Ovary (tissue), 7 donors: ENCODE measurements at regions not wholly inside any gene's neighbourhood (a gene's known extent, or its start where the extent isn't known, plus 50 kb on each side); places are given as distances from the start of the nearest gene placed in this dataset.

ENCODE experiments used
- DNase-seq, 5 donors: peaks; one replicate each; pipeline ENCODE4 v3.0.0-alpha.2; 2019 to 2020
- H3K27ac ChIP-seq, 2 donors: fragments of 200-600 bp; one replicate each; pipeline versions ENCODE4 v1.5.1 to v1.8.0; 2019 to 2022
- H3K27me3 ChIP-seq: fragments of 200-600 bp; one replicate; pipeline ENCODE4 v1.8.0; 2022
- H3K36me3 ChIP-seq: fragments of 200-600 bp; sonication (generic); one replicate; pipeline ENCODE4 v1.5.1; 2019
- H3K4me1 ChIP-seq: one replicate; pipeline ENCODE4 v1.8.1; 2013; ENCODE audit warnings: mild to moderate bottlenecking, moderate library complexity; ENCODE audit not compliant: insufficient read depth
- H3K4me3 ChIP-seq: fragments of 200-600 bp; sonication (generic); one replicate; pipeline ENCODE4 v1.5.1; 2017
- H3K9me3 ChIP-seq, 2 donors: fragments of 200-600 bp in 1 of 2; sonication (generic) in 1 of 2; one replicate each; pipeline versions ENCODE4 v1.5.1 to v1.8.1; 2013 to 2019; ENCODE audit warnings: mild to moderate bottlenecking in 1 of 2, moderate library complexity in 1 of 2
- CTCF ChIP-seq, 3 donors: fragments of 450-650 bp in 2 of 3; fragments of 200-600 bp in 1 of 3; IDR thresholded peaks; one replicate each; pipeline versions ENCODE4 v1.5.1 to v1.8.0; 2016 to 2022; ENCODE audit warnings: antibody characterized with exemption in 3 of 3, mild to moderate bottlenecking in 1 of 3
- EP300 ChIP-seq: sonication (generic); formaldehyde crosslinking; IDR thresholded peaks from one replicate; pipeline ENCODE4 v1.6.1; 2017; ENCODE audit warnings: antibody characterized with exemption
- POLR2A ChIP-seq: fragments of 450-650 bp; IDR thresholded peaks from one replicate; pipeline ENCODE4 v1.6.1; 2017; ENCODE audit warnings: antibody characterized with exemption, mild to moderate bottlenecking, moderate library complexity
- WGBS, 3 donors: extraction: QIAGEN DNeasy Blood & Tissue Kit in 1 of 3; methylation state at CpG; one replicate each; pipeline versions ENCODE4 v1.1.5 to v1.1.7; 2013 to 2017; 5-methylcytosine and 5-hydroxymethylcytosine counted together
- intact Hi-C, 4 donors: fragments of 100-400 bp; cut with DNase I; formaldehyde crosslinking; loops; one replicate each; pipeline versions ENCODE4 v1.11.0 to v1.15.1; 2022 to 2023
- donor health status: DM: no; HTN: no; CAD: no; lungs with moderate emphysema.
- donor health status: DM: no; HTN: no; CAD: no.
- donor health status: Bipolar disorder and iron deficiency.
- donor health status: DM: no; HTN: no; CAD: no.
- donor health status: DM: yes; HTN: yes; CAD: no.

DNA sequence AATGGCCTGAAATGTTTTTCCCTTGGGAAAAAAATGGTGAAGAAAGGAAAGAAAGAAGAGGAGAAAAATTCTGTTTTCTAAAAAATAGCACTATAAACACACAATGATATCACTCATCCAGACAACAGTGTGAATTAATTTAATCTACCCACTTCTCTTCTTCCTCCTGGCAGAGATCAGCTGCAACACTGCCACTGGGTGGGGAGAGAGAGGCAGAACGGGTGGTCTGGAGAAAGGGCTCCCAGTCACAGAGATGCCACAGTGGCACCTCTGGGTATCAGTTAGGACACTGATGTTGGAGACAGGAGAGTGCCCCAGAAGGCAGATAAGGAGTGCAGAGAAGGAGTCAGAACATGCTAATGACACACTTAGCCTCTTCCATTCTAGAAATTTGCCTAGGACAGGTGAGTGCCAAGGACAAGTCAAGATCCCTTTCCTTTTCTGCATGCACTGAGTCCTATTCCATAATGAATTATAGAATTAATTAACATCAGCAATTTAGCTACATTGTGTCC is 168.6 kb downstream of the SUCLA2 start:
- WGBS, 3 donors = 17 to 39% (median 21%) methylated on average over 1 of the region's 1 CpG
- Histone ChIP-seq H3K27me3 (no peaks in the 10 kb centered on the region), H3K27ac (no peak overlapping the region), H3K9me3 (no peaks in the 10 kb centered on the region), H3K36me3 (no peaks in the 10 kb centered on the region), H3K4me1 (no peaks in the 10 kb centered on the region), H3K4me3 (no peak overlapping the region)
- no peak for TF ChIP-seq EP300
- no peak for TF ChIP-seq CTCF (IDR thresholded peaks at IDR 0.05)
- TF ChIP-seq POLR2A = no peak
- DNase-seq = no peak
- intact Hi-C loops = no loop called here

GRCh38 chr13:47831265-47831664 is 169.8 kb downstream of the SUCLA2 start:
- H3K4me3 ChIP-seq = no peak overlapping the region
- DNase-seq = no peak
- no peaks in the 10 kb centered on the region for H3K4me1 ChIP-seq
- no peak overlapping the region for H3K27ac ChIP-seq
- H3K27me3 ChIP-seq = no peaks in the 10 kb centered on the region
- H3K9me3 ChIP-seq = no peaks in the 10 kb centered on the region
- intact Hi-C loops = no loop called here
- no peaks in the 10 kb centered on the region for H3K36me3 ChIP-seq
- WGBS, 3 donors = 35 to 71% (median 59%) methylated on average over 1 of the region's 1 CpG
- TF ChIP-seq CTCF (IDR thresholded peaks at IDR 0.05) = no peak
- no peak for TF ChIP-seq POLR2A
- TF ChIP-seq EP300 = no peak

GRCh38 chr13:47829690-47830089 is 171.4 kb downstream of the SUCLA2 start:
- WGBS, 3 donors = 79 to 95% (median 90%) methylated on average over 1 of the region's 1 CpG
- TF ChIP-seq POLR2A (no peak), CTCF (IDR thresholded peaks at IDR 0.05) (no peak), EP300 (no peak)
- no peak overlapping the region for H3K4me3 ChIP-seq
- no peak overlapping the region for H3K27ac ChIP-seq
- no peaks in the 10 kb centered on the region for H3K9me3 ChIP-seq
- intact Hi-C loops = no loop called here
- H3K4me1 ChIP-seq = no peaks in the 10 kb centered on the region
- H3K36me3 ChIP-seq = no peaks in the 10 kb centered on the region
- no peak for DNase-seq
- no peaks in the 10 kb centered on the region for H3K27me3 ChIP-seq

GRCh38 chr13:47826471-47826870 is 174.6 kb downstream of the SUCLA2 start:
- intact Hi-C loops = no loop called here
- H3K27me3 ChIP-seq = no peaks in the 10 kb centered on the region
- no peaks in the 10 kb centered on the region for H3K4me1 ChIP-seq
- TF ChIP-seq POLR2A (no peak), CTCF (IDR thresholded peaks at IDR 0.05) (no peak), EP300 (no peak)
- H3K9me3 ChIP-seq = no peaks in the 10 kb centered on the region
- no peak for DNase-seq
- H3K36me3 ChIP-seq = no peaks in the 10 kb centered on the region
- no peak overlapping the region for H3K4me3 ChIP-seq
- WGBS, 3 donors = 4 to 9% (median 7%) methylated on average over 2 of the region's 2 CpGs
- H3K27ac ChIP-seq = no peak overlapping the region
